Skeletal muscle tissue (tissue), 3 donors: ENCODE measurements at regions not wholly inside any gene's neighbourhood (a gene's known extent, or its start where the extent isn't known, plus 50 kb on each side); places are given as distances from the start of the nearest gene placed in this dataset.

ENCODE experiments used
- H3K27ac ChIP-seq: one replicate; pipeline ENCODE4 v1.7.0; 2013; ENCODE audit warnings: mild to moderate bottlenecking, low read depth, low read length, inconsistent platforms
- H3K27me3 ChIP-seq, 3 donors: one replicate each; pipeline ENCODE4 v1.7.0; 2013; ENCODE audit warnings: low read length in 3 of 3; ENCODE audit not compliant: control insufficient read depth in 3 of 3, insufficient read depth in 3 of 3
- H3K36me3 ChIP-seq, 3 donors: one replicate each; pipeline ENCODE4 v1.7.0; 2013; ENCODE audit warnings: low read length in 3 of 3; ENCODE audit not compliant: control insufficient read depth in 3 of 3, insufficient read depth in 3 of 3
- H3K4me1 ChIP-seq, 3 donors: one replicate each; pipeline ENCODE4 v1.7.0; 2013; ENCODE audit warnings: low read length in 3 of 3, mild to moderate bottlenecking in 3 of 3; ENCODE audit not compliant: control insufficient read depth in 3 of 3, insufficient read depth in 3 of 3
- H3K4me3 ChIP-seq, 3 donors: one replicate each; pipeline ENCODE4 v1.7.0; 2013; ENCODE audit warnings: low read length in 3 of 3
- H3K9ac ChIP-seq, 3 donors: one replicate each; pipeline ENCODE4 v1.7.0; 2013; ENCODE audit warnings: low read length in 3 of 3, mild to moderate bottlenecking in 3 of 3, moderate library complexity in 2 of 3, low read depth in 1 of 3
- H3K9me3 ChIP-seq, 3 donors: one replicate each; pipeline ENCODE4 v1.7.0; 2013; ENCODE audit warnings: low read length in 3 of 3; ENCODE audit not compliant: control insufficient read depth in 3 of 3
- donor health status: Osteomylitis.

DNA sequence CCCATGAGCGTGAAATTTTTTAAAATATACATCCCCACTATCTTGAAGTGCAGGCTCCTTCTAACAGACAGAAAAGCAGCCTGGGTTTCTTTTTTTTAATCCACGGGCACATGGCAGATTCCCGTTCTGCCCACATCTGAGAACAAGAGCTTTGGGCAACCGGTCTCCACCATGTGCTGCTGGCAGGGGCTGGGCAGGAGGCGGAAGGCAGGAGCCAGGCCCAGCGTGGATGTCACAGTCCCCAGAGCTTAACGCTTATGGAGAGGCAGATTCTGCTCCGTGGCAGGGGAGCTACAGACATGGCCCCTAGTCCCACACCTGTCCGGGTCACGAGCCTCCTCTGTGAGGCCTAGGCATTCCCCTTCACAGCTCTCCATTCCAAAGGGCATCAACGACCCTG, 503.0 kb upstream of the MYT1L start:
- Histone ChIP-seq H3K9ac (no peak overlapping the region), H3K9me3 (no peaks in the 10 kb centered on the region), H3K27ac (no peak overlapping the region), H3K27me3 (peaks cover 0 to 6% (median 0%) of the 10 kb centered on the region in 3 donors), H3K36me3 (no peaks in the 10 kb centered on the region), H3K4me1 (peaks cover 0 to 2% (median under 1%) of the 10 kb centered on the region in 3 donors), H3K4me3 (no peak overlapping the region)

DNA sequence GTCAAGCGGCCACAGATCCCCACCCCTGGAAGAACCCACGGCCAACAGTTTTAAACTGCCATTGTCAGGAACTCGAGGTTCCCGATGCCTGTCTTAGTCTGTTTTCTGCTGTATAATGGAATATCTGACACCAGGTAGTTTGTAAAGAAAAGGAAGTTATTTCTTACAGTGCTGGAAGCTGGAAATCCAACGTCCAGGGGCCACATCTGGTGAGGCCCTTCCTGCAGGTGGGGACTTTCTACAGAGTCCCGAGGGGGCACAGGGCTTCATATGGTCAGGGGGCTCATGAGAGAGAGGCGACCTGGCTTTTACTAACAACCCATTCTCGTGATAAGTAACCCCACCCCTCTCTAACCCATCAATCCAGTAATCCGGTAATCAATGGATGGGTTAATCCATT, 501.6 kb upstream of the MYT1L start:
- no peak overlapping the region for H3K9ac ChIP-seq
- no peaks in the 10 kb centered on the region for H3K9me3 ChIP-seq
- peaks cover 0 to 3% (median 0%) of the 10 kb centered on the region in 3 donors for H3K27me3 ChIP-seq
- H3K4me1 ChIP-seq, result peaks cover 0 to 4% (median 0%) of the 10 kb centered on the region in 3 donors
- H3K27ac ChIP-seq, result no peak overlapping the region
- no peak overlapping the region for H3K4me3 ChIP-seq
- no peaks in the 10 kb centered on the region for H3K36me3 ChIP-seq

DNA sequence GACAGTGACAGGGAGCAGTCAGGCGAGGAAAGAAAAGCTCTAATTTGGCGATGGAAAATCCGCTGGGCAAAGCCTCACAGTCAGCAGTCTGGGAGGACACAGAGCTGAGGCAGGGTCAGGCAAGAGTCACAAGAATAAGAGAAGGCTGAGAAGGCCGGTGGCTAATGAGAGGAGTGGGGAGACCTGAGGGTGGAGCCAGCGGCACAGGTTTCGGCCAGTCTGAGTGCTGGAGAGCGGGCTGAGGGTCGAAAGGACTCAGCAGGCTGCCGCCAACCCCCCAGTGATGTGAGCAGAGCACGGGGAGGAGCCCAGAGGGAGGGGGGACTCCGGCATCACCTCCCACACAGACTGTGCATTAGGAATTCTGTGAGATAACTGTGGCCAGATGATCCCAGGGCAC, 500.6 kb upstream of the MYT1L start:
- Histone ChIP-seq H3K27ac (no peak overlapping the region), H3K9ac (no peak overlapping the region), H3K36me3 (no peaks in the 10 kb centered on the region), H3K4me3 (no peak overlapping the region), H3K4me1 (peaks cover 0 to 4% (median 0%) of the 10 kb centered on the region in 3 donors), H3K27me3 (peaks cover 0 to 3% (median 0%) of the 10 kb centered on the region in 3 donors), H3K9me3 (no peaks in the 10 kb centered on the region)

- Histone ChIP-seq H3K27me3 (no peaks in the 10 kb centered on the region), H3K4me3 (no peak overlapping the region), H3K9me3 (no peaks in the 10 kb centered on the region), H3K36me3 (no peaks in the 10 kb centered on the region), H3K27ac (no peak overlapping the region), H3K9ac (no peak overlapping the region), H3K4me1 (peaks cover 0 to 4% (median 0%) of the 10 kb centered on the region in 3 donors)
These were observed 499.5 kb upstream of the MYT1L start for GRCh38 chr2:2830576-2830975.

- H3K4me1 ChIP-seq, result peaks cover 0 to 4% (median 0%) of the 10 kb centered on the region in 3 donors
- H3K9me3 ChIP-seq, result peaks cover 0 to 2% (median 0%) of the 10 kb centered on the region in 3 donors
- H3K36me3 ChIP-seq, result no peaks in the 10 kb centered on the region
- H3K27ac ChIP-seq, result no peak overlapping the region
- H3K4me3 ChIP-seq, result no peak overlapping the region
- no peaks in the 10 kb centered on the region for H3K27me3 ChIP-seq
- H3K9ac ChIP-seq, result no peak overlapping the region
These were observed 497.8 kb upstream of the MYT1L start for GRCh38 chr2:2828774-2829368.

GRCh38 chr2:2827761-2828221, 496.7 kb upstream of the MYT1L start:
- H3K27ac ChIP-seq, result no peak overlapping the region
- no peak overlapping the region for H3K9ac ChIP-seq
- no peaks in the 10 kb centered on the region for H3K36me3 ChIP-seq
- no peak overlapping the region for H3K4me3 ChIP-seq
- H3K4me1 ChIP-seq, result peaks cover 0 to 4% (median 0%) of the 10 kb centered on the region in 3 donors
- peaks cover 0 to 2% (median 0%) of the 10 kb centered on the region in 3 donors for H3K9me3 ChIP-seq
- H3K27me3 ChIP-seq, result no peaks in the 10 kb centered on the region

- Histone ChIP-seq H3K4me1 (peaks cover 0 to 4% (median 0%) of the 10 kb centered on the region in 3 donors), H3K9ac (no peak overlapping the region), H3K27me3 (no peaks in the 10 kb centered on the region), H3K9me3 (peaks cover 0 to 2% (median 1%) of the 10 kb centered on the region in 3 donors), H3K27ac (no peak overlapping the region), H3K36me3 (no peaks in the 10 kb centered on the region), H3K4me3 (no peak overlapping the region)
These were observed 496.1 kb upstream of the MYT1L start for GRCh38 chr2:2827046-2827636.

DNA sequence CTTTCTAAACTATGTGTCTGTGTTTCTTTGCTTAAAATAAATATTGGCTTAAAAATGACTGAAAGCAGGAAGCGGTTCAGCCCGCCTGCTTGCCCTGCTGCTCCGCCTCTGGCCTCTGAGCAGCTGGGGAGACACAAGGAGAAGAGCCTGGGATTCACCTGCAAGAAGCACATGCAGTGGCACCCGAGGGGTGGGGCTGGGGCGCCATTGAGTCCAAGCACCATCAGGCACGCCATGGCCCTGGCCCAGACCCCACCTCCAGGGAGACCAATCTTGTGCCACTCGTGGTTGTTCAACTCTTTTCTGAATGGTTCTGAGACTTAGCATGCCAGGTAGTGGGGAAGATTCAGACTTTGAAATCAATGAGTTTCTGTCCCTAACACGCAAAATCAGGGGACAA, 495.5 kb upstream of the MYT1L start:
- H3K9ac ChIP-seq, result no peak overlapping the region
- H3K9me3 ChIP-seq, result peaks cover 0 to 3% (median 2%) of the 10 kb centered on the region in 3 donors
- no peaks in the 10 kb centered on the region for H3K36me3 ChIP-seq
- H3K4me1 ChIP-seq, result peaks cover 0 to 4% (median 0%) of the 10 kb centered on the region in 3 donors
- H3K27me3 ChIP-seq, result no peaks in the 10 kb centered on the region
- no peak overlapping the region for H3K4me3 ChIP-seq
- no peak overlapping the region for H3K27ac ChIP-seq

DNA sequence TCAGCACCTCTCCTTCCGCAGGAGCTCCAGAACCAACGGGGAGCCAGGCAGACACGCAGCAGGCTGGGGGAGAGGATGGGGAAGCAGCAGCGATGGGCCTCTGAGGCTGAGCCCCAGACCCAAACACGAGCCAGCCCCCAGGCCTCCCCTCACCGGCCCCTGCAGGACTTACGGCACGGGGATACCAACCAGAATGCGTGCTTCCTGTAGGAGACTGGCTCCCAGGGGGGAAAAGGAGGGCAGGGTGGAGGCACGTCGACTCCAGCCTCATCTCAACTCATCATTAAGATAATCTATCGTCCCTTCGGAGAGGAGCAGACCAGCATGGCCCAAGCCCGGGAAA, 495.1 kb upstream of the MYT1L start:
- Histone ChIP-seq H3K4me3 (no peak overlapping the region), H3K9ac (no peak overlapping the region), H3K36me3 (no peaks in the 10 kb centered on the region), H3K27me3 (no peaks in the 10 kb centered on the region), H3K4me1 (peaks cover 0 to 4% (median 0%) of the 10 kb centered on the region in 3 donors), H3K27ac (no peak overlapping the region), H3K9me3 (peaks cover 0 to 3% (median 3%) of the 10 kb centered on the region in 3 donors)

DNA sequence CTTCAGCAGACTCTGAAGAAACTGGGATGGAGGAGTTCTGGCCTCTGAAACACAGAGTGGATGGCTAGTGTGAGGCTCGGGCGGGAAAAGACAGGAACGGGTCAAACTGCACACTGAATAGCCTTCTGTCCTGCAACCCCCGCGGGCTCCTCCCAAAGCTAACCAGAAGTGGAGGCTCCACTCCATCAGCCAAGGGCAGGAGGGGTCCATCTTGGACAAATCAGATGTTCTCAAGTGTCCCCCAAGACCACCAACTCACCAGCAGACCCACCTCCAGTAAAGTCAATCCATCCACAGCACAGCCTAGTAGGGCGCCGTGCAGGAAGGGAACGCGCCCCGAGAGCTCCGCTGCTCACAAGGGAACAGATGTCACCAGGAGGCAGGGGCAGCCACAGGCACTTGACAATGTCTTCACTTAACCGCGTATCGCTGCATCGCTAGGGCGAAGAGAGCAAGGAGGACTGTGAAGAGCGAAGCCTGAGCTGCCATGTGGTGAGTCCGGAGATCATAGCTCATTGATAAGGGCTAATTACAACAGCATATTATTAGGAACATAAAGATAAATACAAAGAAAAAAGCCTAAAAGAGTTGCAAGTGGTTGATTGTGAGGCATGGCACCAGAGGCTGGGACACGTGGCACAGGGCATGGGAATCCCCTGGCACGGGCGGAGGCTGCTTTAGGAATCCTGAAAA, 494.6 kb upstream of the MYT1L start:
- no peaks in the 10 kb centered on the region for H3K36me3 ChIP-seq
- no peak overlapping the region for H3K4me3 ChIP-seq
- H3K27ac ChIP-seq, result no peak overlapping the region
- no peaks in the 10 kb centered on the region for H3K27me3 ChIP-seq
- H3K9me3 ChIP-seq, result peaks cover 0 to 3% (median 3%) of the 10 kb centered on the region in 3 donors
- H3K9ac ChIP-seq, result no peak overlapping the region
- H3K4me1 ChIP-seq, result peaks cover 0 to 4% (median 0%) of the 10 kb centered on the region in 3 donors
